B cell (primary cell): ENCODE measurements at regions not wholly inside any gene's neighbourhood (a gene's known extent, or its start where the extent isn't known, plus 50 kb on each side); places are given as distances from the start of the nearest gene placed in this dataset.

Source experiments
- CTCF ChIP-seq: fragments of 200-600 bp; IDR thresholded peaks from one replicate; pipeline ENCODE4 v1.8.0; 2022; ENCODE audit warnings: antibody characterized with exemption, mild to moderate bottlenecking
- EZH2 ChIP-seq: IDR thresholded peaks from 2 replicates; pipeline ENCODE4 v1.6.1; 2012; ENCODE audit warnings: borderline replicate concordance, low read depth, mild to moderate bottlenecking, moderate library complexity, low read length; ENCODE audit not compliant: insufficient read depth, poor library complexity, severe bottlenecking

- TF ChIP-seq CTCF (no peak), EZH2 (no peak)
These were observed 73.2 kb upstream of the LCLAT1 start for GRCh38 chr2:30373881-30374302.
